Anterior cingulate cortex (tissue), 58 donors: ENCODE measurements at regions not wholly inside any gene's neighbourhood (a gene's known extent, or its start where the extent isn't known, plus 50 kb on each side); places are given as distances from the start of the nearest gene placed in this dataset.
"Not testable (repeated sequence)": the region's sequence is repeated elsewhere in the genome, so short reads cannot be mapped to it uniquely, and the experiment has no call there.

Source experiments
- DNase-seq, 58 donors: peaks; one replicate each; lab custom pipeline; 2025; lab: John Stamatoyannopoulos, UW

DNA sequence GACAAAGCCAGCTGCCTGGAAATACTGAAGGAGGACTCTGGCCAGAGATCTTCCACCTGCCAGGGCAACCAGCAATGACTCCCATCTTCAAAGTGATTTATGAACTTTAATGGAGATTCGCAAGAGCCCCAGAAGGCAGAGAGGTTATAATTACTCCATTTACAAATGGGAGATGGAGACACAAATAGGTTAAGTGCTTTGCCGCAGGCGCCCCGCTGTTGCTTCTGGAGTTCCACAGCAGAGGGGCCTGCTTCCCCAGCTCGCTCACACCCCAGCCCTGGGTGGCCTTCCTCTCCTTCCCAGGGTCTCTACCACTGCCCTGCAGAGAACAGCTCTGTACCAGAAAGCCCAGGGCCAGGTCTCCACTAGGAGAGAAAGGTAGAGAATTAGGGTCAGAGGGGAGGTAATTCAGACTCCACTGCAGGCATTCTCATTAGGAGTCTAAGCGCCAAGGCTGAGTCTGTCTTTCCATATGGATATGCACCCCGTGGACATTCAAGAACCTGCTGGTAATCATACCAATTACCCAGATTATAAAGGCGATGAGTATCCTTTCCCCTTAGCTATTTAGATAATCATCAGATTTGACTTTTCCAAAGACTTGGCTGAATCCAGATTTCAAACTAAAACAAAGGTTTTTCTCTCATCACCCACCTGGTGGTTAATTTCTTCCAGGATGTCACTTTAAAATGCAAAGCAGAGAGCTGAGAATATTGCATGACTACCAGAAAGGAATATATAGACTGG is 157.6 kb upstream of the TUT7 start:
- no peak for DNase-seq

DNA sequence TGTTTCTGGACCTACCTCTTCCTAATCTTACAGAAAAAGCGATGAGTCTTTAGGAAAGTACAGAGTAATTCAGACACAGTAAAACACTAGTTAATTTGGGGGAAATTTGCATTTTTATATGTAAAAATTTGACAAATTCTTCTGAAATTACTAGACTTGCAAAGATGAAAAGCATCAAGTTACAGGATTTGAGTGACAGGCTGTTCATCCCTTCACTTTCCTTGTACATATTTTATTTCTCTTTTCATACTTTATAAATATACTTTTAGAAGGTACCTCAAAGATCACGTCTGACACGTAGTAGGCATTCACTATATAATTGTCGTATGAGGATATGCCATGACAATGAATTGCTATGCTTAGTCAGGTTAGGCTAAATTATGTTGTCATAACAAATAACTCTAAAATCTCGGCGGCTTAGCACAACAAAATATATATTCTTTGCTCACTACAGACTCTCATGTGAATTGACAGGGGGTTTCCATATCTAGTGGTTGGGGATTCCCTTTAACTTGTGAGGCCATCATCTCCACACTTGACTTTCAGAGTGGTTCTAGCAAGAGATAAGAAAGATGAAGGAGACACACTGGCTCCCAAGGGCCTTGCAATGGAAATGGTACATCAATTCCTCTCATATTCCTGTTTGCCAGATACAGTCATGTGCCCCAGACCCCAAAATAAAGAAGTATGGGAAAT is 154.1 kb upstream of the TUT7 start:
- no peak for DNase-seq

DNA sequence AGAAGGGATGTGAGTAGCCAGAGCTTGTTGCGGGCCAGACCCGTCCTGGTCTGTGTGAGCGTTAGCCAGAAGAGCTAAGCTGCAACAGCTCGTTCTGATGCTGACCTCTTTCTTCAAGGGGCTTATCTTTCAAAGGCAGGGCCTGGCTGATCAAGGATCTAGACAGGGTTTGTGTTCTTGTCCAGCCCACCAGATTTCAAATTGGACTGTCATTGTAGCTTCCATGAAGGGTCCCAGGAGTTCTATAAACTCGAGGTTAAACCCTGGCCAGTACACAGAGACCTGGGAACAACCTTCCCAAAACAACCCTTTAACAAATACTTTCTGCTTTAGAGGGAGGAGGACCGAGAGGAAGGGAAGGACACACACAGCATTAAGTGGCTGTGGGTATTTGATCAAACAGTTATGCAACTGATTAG is 153.0 kb upstream of the TUT7 start:
- DNase-seq: no peak

DNA sequence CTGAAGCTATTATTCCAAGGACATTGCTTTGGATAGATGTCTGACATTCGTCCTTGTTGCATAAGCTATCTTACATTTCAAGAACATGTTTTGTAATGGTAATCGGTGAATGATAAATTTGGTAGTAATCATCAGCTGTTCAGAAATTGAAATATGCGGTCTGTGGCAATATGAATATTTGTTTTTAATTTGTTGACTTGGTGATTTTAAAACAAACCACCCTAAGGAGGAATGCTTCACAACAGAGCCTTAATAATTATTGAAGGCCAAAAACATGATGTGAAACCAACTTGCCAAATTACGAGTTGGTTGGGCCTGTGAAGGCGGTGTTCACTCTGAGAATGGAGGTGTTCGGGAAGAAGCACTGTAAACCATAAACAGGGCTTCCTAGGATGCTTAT is 149.7 kb upstream of the TUT7 start:
- no peak for DNase-seq

DNA sequence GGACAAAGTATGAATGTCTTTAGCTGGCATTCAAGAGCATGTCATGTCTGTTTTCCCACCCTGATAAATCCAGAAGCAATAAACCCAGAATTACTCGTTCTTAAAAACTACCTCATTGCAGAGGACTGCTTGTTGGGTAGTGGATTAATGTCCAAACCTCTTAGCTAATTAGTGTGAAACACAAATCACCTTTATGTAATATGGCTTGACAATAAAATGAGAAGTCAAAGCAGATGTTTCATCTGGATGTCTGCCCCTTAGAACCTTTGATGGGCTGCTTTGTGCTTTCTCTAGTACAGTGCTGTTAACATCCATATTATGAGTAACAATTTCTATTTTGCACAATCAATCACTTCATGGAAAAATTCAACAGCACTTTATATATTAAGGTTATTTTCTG is 149.1 kb upstream of the TUT7 start:
- DNase-seq: no peak

DNA sequence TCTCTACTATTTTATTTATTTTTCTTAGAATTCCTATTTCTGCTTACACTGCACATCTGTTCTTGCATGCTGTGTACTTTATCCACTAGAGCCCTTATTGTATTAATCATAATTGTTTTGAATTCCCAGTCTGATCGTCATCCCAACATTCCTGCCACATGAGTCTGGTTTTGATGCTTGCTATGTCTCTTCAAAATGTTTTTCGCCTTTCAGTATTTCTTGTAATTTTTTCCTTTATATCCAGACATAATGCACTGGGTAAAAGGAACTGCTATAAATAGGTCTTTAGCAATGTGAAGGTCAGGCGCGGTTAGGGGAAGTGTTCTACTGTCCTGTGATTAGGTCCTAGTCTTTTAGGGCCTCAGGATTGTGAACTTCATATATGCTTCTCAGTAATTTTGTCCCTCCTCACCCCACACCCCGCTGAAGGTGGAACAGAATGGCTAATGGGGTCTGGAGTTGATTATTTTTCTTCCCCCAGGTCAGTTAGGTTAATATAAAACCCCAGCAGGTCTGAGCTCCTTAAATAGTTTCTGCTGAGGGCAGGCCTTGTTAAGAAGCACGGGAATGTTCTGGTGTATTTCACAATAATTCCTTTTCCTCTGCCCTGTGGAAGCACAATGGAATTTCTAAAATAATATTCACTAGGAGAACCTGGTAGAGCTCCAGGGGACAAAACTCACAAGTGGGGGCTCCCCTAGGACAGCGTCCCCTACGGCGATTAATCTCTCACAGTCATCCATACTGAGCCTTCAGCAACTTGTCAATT is 146.6 kb upstream of the TUT7 start:
- DNase-seq: no peak

DNA sequence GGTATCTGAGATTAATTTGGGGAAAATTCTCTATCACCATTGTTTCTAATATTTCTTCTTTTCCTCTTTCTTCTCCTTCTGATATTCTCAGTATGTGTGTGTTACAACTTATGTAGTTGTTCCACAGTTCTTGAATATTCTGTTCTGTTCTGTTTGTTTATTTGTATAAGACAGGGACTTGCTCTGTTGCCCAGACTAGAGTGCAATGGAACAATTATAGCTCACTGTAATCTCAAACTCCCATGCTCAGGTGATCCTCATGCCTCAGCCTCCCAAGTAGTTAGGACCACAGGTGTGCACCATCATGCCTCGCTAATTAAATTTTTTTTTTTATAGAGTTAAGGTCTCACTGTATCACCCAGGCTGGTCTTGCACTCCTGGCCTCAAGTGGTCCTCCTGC is 145.8 kb upstream of the TUT7 start:
- DNase-seq: no peak

DNA sequence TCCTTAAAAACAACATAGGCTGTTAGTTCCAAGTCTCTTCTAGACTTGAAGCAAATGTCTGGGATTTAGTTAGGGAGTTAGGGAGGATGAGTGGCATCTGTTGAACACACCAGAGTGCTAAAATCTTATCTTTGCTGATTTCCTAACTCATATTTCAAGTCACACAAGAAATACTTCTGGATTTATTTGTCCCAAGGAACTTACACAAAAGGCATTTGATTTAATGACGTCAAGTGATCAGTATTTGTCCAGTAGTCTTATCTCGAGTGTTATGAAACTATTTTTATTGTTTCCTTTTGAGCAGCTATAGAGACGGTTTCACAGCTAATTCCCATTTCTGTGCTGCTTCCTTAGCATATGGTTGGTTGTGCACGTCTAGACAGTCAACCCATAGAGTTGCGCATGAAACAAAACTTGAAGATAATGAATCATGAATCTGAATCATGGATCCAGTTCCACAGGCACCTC is 140.5 kb upstream of the TUT7 start:
- DNase-seq: no peak

DNA sequence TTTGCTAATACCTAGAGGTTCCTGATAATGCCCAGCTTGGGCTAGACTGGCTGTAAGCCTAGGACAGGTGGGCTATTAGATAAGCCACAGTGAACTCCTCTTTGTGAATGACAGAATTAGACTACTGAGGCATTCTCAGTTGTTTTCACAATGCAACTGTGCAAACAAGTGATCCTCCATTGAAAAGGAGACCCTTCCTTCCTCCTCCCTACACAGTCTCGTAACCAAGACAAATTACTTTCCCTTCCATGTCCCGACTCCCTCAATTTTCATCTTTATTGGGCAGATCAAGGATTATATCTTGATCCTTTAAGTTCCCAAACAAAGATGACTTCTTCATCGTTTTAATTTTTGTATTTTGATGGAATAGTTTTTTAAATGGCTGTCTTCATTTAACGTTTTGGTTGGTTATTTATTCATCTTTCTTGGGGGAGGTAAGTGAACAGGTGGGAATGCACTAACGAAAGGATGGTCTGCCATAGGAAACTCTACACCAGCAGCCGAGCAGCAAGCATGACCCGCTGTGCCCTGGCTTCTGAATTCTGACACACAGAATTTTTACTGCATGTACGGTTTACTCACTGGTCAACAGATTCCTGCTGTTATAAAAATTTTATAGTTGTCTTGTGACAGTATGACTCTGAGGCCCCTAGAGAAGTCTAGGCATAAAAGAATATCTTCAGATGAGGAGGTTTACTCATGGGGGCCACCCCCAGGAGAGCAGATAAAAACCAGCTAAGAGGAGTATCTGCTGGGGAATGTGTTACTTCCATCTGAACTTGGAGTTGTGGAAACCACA is 137.5 kb upstream of the TUT7 start:
- DNase-seq: no peak

DNA sequence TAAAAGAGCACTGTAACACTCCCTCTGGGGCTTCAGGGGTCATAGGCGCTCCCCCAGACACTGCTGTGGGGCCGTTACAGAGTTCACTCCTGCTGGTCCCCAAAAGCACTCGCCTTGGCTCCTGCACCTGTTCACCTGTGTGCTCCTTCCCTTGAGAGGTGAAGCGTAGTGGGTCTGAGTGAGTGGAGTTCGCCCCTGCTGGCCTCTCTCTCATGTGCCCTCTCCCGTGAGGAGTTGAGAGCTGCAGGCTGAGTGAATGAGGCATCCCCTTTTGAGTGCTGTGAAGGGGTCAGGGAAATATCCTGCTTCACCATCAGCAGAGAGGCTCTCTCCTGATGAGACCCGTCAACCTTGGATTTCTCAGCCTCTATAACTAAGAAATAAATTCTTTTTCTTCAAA is 134.6 kb upstream of the TUT7 start:
- no peak for DNase-seq

DNA sequence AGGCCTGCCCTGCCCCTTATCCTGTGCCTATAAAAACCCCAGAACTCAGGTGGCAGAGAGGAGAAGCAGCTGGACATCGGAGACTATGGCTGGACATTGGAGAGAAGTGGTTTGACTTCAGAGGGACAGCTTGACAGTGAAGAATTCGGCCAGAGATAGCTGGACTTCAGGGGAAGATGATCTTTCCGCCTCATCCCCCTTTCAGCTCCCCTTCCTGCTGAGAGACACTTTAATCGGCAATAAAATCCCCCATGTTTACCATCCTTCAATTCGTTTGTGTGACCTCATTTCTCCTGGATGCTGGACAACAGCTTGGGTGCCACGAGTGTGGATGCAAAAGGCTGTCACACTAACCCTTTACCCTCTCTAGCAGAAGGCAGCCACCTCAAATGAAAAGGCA is 134.1 kb upstream of the TUT7 start:
- DNase-seq: no peak

DNA sequence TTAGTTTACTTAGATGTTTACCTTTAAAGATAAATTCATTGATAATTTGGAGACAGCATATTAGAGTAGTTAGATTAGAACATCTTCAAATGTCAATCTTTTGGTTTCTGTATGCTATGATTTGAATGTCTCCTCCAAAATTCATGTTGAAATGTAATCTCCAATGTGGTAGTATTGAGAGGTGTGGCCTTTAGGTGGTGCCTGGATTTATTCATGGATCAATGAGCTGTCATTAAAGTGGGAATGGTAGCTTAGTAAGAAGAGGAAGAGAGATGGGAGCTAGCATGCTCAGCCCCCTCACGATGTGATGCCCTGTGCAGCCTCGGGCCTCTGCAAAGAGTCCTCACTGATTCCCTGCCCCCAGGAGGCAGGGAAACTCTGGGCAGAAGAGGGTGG is 133.6 kb upstream of the TUT7 start:
- DNase-seq: no peak

DNA sequence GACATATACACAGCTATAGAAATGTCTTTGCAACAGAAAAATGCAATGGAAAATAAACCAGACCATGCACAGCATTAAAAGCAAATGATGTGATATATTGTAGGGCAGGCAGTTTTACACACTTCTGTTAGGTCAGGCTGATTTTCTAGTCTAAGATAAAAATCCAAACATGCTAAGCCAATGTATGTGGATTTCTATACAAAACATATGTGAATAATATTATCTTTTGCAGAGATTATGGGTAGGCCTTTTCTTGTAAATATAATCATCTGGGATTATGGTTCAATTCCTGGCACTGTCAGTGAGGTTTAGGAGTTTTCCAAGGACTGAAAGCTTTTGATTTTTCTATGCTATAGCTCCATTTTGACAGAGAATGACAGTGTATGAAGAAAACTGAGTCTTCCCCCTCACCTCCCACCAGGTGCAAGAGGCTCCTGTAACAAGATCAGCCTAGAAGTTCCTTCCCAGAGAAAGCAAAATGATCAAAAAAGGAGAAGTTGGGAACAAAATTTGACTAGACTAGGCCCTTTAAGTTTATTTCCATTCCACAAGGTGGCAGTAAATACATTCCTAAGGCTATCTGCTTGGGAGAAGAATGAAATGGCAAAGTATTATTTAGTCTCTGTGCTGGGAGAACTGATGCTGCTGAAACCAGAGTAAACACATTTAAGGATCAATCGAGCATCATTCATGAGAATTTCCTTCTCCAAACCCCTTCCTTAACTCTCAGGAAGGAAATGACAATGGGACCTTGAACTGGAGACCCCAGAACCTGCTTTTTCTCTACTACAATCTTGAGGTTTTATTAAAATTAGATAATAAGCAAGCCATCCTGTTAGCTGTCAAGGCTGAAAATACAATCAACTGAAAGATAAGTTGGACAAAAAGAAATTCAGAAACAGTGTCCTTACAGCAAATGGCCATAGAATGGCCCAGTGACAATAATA is 133.0 kb upstream of the TUT7 start:
- DNase-seq: peak in 2 of 58 donors; percentile 19 to 51

DNA sequence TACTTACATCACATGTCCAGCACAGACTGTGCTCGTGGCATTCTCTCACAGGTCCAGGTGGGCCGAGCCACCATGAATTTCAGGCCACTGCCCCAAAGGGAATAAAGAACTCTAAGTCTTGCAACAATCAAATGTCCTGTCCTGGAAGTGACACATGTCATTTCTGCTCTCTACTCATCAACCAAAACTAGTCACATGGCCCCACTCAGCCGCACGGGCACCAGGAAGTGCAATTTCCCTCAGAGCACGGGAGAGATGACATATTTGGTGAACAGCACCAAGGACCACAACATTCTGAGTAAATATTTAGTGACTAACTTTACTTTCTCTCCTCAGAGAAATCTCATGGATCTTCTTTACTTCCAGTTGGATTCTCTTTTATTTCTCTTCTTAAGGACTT is 131.1 kb upstream of the TUT7 start:
- DNase-seq: no peak

DNA sequence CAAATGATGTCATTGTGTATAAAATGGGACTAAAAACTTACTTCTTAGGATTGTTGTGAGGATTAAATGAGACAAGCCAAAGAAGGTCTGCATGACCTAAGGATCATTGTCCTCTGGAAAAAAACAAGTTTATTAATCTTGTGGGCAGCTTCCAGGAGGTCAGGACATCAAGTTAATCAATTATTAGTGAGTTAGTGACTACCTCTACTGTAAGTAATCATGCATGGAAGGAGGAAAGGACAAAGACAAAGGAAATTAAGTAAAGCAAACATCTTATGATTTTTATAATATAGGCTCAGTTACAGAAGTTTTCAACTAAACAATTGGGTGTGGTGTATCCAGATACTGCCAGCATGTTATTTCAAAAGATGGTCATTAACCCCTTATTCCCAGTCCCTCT is 129.3 kb upstream of the TUT7 start:
- no peak for DNase-seq

DNA sequence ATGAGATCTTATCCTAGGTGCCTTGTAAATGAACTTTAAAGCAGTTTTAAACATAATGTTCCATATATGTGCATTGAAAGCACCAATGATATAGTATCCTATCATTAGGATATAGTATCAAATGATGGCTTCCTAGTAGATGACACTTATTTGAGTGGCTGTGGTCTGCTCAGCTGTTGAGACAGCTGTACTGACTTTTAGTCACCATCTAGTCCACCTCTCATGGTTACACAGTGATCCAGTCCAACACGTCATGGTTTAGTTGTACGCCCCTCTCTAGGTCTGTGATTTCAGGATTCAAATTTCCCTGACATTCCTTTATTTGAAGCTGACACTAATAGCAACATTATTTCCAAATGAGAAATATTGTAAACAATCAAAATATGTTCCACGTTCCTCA is 127.3 kb upstream of the TUT7 start:
- DNase-seq: no peak

DNA sequence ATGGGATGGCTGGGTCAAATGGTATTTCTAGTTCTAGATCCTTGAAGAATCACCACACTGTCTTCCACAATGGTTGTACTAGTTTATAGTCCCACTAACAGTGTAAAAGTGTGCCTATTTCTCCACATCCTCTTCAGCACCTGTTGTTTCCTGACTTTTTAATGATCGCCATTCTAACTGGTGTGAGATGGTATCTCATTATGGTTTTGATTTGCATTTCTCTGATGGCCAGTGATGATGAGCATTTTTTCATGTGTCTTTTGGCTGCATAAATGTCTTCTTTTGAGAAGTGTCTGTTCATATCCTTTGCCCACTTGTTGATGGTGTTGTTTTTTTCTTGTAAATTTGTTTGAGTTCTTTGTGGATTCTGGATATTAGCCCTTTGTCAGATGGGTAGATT is 121.0 kb upstream of the TUT7 start:
- not testable (repeated sequence) for DNase-seq

DNA sequence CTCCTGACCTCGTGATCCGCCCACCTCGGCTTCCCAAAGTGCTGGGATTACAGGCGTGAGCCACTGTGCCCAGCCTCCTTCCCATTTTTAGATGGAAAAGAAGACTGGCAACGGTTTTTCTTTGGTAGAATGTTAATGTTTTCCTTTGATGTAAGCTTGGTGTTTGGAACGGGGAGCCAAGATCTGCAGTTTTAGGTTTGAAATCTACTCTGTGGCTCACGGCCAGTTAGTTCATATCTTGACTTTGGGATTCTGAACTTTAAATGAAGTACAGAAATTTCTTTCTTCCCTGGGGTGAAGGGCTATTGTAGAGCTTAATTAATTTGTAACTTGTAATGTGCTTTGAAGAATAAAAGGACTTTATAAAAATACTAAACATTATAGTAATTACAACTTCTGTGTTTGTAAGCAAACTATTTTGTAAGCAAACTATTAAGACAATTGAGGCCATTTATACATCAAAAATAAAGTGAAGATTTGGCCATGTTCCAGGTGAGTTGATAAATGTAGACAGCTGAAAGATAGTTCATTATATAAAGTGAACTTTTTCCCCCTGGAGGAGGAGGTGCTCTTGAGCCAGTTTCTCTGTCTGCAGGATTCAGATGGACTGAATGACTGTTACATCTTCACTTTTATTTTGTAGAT is 117.1 kb upstream of the TUT7 start:
- DNase-seq: no peak

DNA sequence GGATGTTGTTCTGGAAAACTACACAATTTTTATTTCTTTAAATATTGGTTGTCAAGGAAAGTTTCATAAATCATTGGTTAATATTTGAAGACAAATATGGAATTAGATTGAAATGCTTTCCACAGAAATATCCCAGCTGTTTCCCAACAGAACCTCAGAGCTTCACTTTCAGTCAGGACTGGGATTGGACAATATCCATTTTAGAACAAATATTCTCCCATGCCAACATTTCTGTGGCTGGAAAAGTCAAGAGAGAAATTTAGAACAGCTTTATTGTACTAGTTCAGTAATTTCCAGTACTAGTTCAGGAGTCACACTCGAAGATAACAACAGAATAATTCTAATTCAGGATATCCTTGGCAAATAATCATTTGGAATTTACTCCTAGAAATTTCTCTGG is 116.1 kb upstream of the TUT7 start:
- DNase-seq: no peak
